CD14-positive monocyte (primary cell): ENCODE measurements at regions not wholly inside any gene's neighbourhood (a gene's known extent, or its start where the extent isn't known, plus 50 kb on each side); places are given as distances from the start of the nearest gene placed in this dataset.

Experiments
- DNase-seq, 3 donors: peaks; one replicate each; pipeline ENCODE4 v3.0.0-alpha.2; 2011 to 2022
- H2AFZ ChIP-seq: 2 replicates; pipeline ENCODE4 v1.6.0; 2012; ENCODE audit warnings: mild to moderate bottlenecking, low read depth, low read length, inconsistent platforms; ENCODE audit not compliant: insufficient read depth, poor library complexity, severe bottlenecking
- H3K27ac ChIP-seq, 2 donors: 1 replicate in 1 of 2; 2 replicates in 1 of 2; pipeline ENCODE4 v1.5.1; 2012 to 2013; ENCODE audit warnings: low read length in 2 of 2, control low read depth in 1 of 2, inconsistent platforms in 1 of 2, low read depth in 1 of 2, mild to moderate bottlenecking in 1 of 2
- H3K27me3 ChIP-seq, 2 donors: one replicate each; pipeline versions ENCODE4 v1.6.0 to v1.6.1; 2011 to 2013; ENCODE audit warnings: low read length in 2 of 2; ENCODE audit not compliant: control insufficient read depth in 2 of 2, insufficient read depth in 2 of 2
- H3K36me3 ChIP-seq, 2 donors: replicated peaks in 1 of 2; 1 replicate in 1 of 2; 2 replicates in 1 of 2; pipeline versions ENCODE4 v1.5.1 to v1.6.1; 2012 to 2013; ENCODE audit warnings: low read length in 2 of 2, control low read depth in 1 of 2, inconsistent platforms in 1 of 2, mild to moderate bottlenecking in 1 of 2; ENCODE audit not compliant: insufficient read depth in 2 of 2, control insufficient read depth in 1 of 2
- H3K4me1 ChIP-seq, 2 donors: 1 replicate in 1 of 2; 2 replicates in 1 of 2; pipeline versions ENCODE4 v1.5.1 to v1.6.1; 2012 to 2013; ENCODE audit warnings: low read length in 2 of 2, control low read depth in 1 of 2, inconsistent platforms in 1 of 2, mild to moderate bottlenecking in 1 of 2, moderate library complexity in 1 of 2; ENCODE audit not compliant: insufficient read depth in 2 of 2, control insufficient read depth in 1 of 2
- H3K4me2 ChIP-seq: replicated peaks from 2 replicates; pipeline ENCODE3; 2012; ENCODE audit warnings: low read length, moderate library complexity, mild to moderate bottlenecking; ENCODE audit not compliant: poor library complexity, severe bottlenecking; ENCODE audit errors: extremely low read depth
- H3K4me3 ChIP-seq, 3 experiments: fragments of 200-600 bp in 1 of 3; sonication (generic) in 1 of 3; replicated peaks in 1 of 3; 1 replicate in 2 of 3; 2 replicates in 1 of 3; pipeline ENCODE4 v1.5.1; 2011 to 2013; ENCODE audit warnings: low read length in 3 of 3, mild to moderate bottlenecking in 3 of 3, control low read depth in 2 of 3, low read depth in 2 of 3, inconsistent platforms in 1 of 3, moderate library complexity in 1 of 3
- H3K79me2 ChIP-seq: 2 replicates; pipeline ENCODE4 v1.6.0; 2012; ENCODE audit warnings: mild to moderate bottlenecking, control low read depth, inconsistent platforms, low read length, moderate library complexity; ENCODE audit not compliant: insufficient read depth
- H3K9ac ChIP-seq: 2 replicates; pipeline ENCODE4 v1.6.0; 2017; ENCODE audit warnings: low read length, mild to moderate bottlenecking; ENCODE audit not compliant: insufficient read depth, poor library complexity, severe bottlenecking
- H3K9me3 ChIP-seq, 2 donors: replicated peaks in 1 of 2; 1 replicate in 1 of 2; 2 replicates in 1 of 2; pipeline versions ENCODE4 v1.5.1 to v1.6.1; 2012 to 2013; ENCODE audit warnings: low read length in 2 of 2, control low read depth in 1 of 2; ENCODE audit not compliant: control insufficient read depth in 1 of 2, insufficient read depth in 1 of 2
- H4K20me1 ChIP-seq: 2 replicates; pipeline ENCODE4 v1.6.0; 2012; ENCODE audit warnings: mild to moderate bottlenecking, low read length, control low read depth, moderate library complexity; ENCODE audit not compliant: insufficient read depth
- H3K27ac Mint-ChIP-seq, 7 donors: one replicate each; pipeline ENCODE4 v1.8.0; 2020; ENCODE audit warnings: mild to moderate bottlenecking in 7 of 7, mixed read lengths in 7 of 7, moderate library complexity in 6 of 7, inconsistent platforms in 2 of 7
- H3K27me3 Mint-ChIP-seq, 3 donors: one replicate each; pipeline ENCODE4 v1.8.0; 2021 to 2022; ENCODE audit warnings: low read depth in 3 of 3, mild to moderate bottlenecking in 3 of 3, mixed read lengths in 3 of 3, moderate library complexity in 3 of 3, inconsistent platforms in 1 of 3
- H3K36me3 Mint-ChIP-seq, 2 donors: one replicate each; pipeline ENCODE4 v1.8.0; 2020; ENCODE audit warnings: mixed read lengths in 2 of 2, inconsistent platforms in 1 of 2, mild to moderate bottlenecking in 1 of 2
- H3K4me1 Mint-ChIP-seq: one replicate; pipeline ENCODE4 v1.8.0; 2020; ENCODE audit warnings: mild to moderate bottlenecking, mixed read lengths
- H3K4me3 Mint-ChIP-seq, 2 donors: one replicate each; pipeline ENCODE4 v1.8.0; 2020; ENCODE audit warnings: mild to moderate bottlenecking in 2 of 2, mixed read lengths in 2 of 2, moderate library complexity in 1 of 2
- H3K9me3 Mint-ChIP-seq, 7 donors: one replicate each; pipeline ENCODE4 v1.8.0; 2020 to 2022; ENCODE audit warnings: mixed read lengths in 7 of 7, mild to moderate bottlenecking in 6 of 7, moderate library complexity in 6 of 7, inconsistent platforms in 2 of 7
- CTCF ChIP-seq: fragments of 200-600 bp; IDR thresholded peaks from one replicate; pipeline ENCODE4 v1.8.0; 2022; ENCODE audit warnings: antibody characterized with exemption, mild to moderate bottlenecking
- WGBS: methylation state at CpG from one replicate; pipeline ENCODE4 v1.1.5; 2013; ENCODE audit warnings: missing lambda C conversion rate; ENCODE audit not compliant: insufficient coverage; 5-methylcytosine and 5-hydroxymethylcytosine counted together
- intact Hi-C, 2 donors: fragments of 100-400 bp; cut with micrococcal nuclease; formaldehyde crosslinking; loops; one replicate each; pipeline versions ENCODE4 v1.15.0 to v1.15.1; 2023

- H3K4me3 ChIP-seq: no peak overlapping the region
- Mint-ChIP-seq H3K9me3 (peaks cover 0 to 7% (median 3%) of the 10 kb centered on the region in 7 donors), H3K36me3 (no peaks in the 10 kb centered on the region), H3K27ac (no peak overlapping the region), H3K4me1 (no peaks in the 10 kb centered on the region), H3K27me3 (peaks cover 0 to 3% (median 0%) of the 10 kb centered on the region in 3 donors), H3K4me3 (no peak overlapping the region)
- TF ChIP-seq CTCF: no peak
- 91% methylated on average over 5 of the region's 6 CpGs for WGBS
- no peak overlapping the region for H3K27ac ChIP-seq
- no peak overlapping the region for H3K9ac ChIP-seq
- H3K79me2 ChIP-seq: no peaks in the 10 kb centered on the region
- no peaks in the 10 kb centered on the region for H3K27me3 ChIP-seq
- no peak overlapping the region for H2AFZ ChIP-seq
- H3K36me3 ChIP-seq: no peaks in the 10 kb centered on the region
- intact Hi-C loops: no loop called here
- peaks cover 0 to 5% of the 10 kb centered on the region in 2 donors for H3K9me3 ChIP-seq
- H3K4me2 ChIP-seq: no peak overlapping the region
- no peaks in the 10 kb centered on the region for H3K4me1 ChIP-seq
- H4K20me1 ChIP-seq: no peaks in the 10 kb centered on the region
- DNase-seq: no peak
Observed at GRCh38 chr4:127246963-127247952, 385.5 kb upstream of the INTU start.

- H3K27me3 ChIP-seq: no peaks in the 10 kb centered on the region
- intact Hi-C loops: no loop called here
- no peak for DNase-seq
- no peaks in the 10 kb centered on the region for H3K4me1 ChIP-seq
- Mint-ChIP-seq H3K36me3 (no peaks in the 10 kb centered on the region), H3K4me3 (no peak overlapping the region), H3K27me3 (no peaks in the 10 kb centered on the region), H3K27ac (no peak overlapping the region), H3K4me1 (no peaks in the 10 kb centered on the region), H3K9me3 (peaks cover 0 to 7% (median 3%) of the 10 kb centered on the region in 7 donors)
- WGBS: no CpG with 5 or more reads among the region's 3 CpGs
- no peak overlapping the region for H3K27ac ChIP-seq
- H2AFZ ChIP-seq: no peak overlapping the region
- H3K9me3 ChIP-seq: peaks cover 0 to 5% of the 10 kb centered on the region in 2 donors
- no peak overlapping the region for H3K4me3 ChIP-seq
- no peaks in the 10 kb centered on the region for H4K20me1 ChIP-seq
- no peaks in the 10 kb centered on the region for H3K79me2 ChIP-seq
- H3K36me3 ChIP-seq: no peaks in the 10 kb centered on the region
- H3K4me2 ChIP-seq: no peak overlapping the region
- H3K9ac ChIP-seq: no peak overlapping the region
- no peak for TF ChIP-seq CTCF
Observed at GRCh38 chr4:127249066-127249766, 383.5 kb upstream of the INTU start.
